ENCODE measurements at regions not wholly inside any gene's neighbourhood (a gene's known extent, or its start where the extent isn't known, plus 50 kb on each side); places are given as distances from the start of the nearest gene placed in this dataset.

DNA sequence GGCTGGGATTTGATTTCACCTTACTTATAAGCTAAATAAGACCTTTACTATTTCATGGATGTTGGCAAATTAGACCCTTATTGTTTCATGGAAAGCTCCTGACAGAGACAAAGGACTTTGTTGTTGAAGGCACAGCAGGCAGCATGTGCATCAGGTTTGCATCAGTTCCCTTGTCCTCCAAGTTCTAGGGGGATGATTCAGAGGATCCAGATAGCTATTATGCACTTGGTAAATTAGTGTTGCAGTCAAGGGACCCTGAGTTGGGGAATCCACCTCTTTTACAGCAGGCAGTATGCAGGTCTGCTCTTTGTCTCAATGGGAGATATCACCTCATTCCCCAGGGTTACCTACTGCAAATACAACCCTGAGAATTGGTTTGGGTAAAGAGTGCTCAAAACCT lies 131.4 kb upstream of the IGSF10 start:
- POLR2A ChIA-PET (ENCODE audit: partially characterized antibody), result no interaction called here
- Histone ChIP-seq H3K56ac (replicated peaks; ENCODE audit: insufficient read length, low read depth, low read length) (no peak overlapping the region), H4K91ac (replicated peaks; ENCODE audit: insufficient read length, low read length) (no peak overlapping the region), H3K23me2 (ENCODE audit: low read depth, low read length) (no peaks in the 10 kb centered on the region), H2AFZ (ENCODE audit: low read length) (0 out of 2 replicates have a peak overlapping the region, but pooled peaks have one; percentile 1), H2AK5ac (ENCODE audit: low read depth, low read length) (no peak overlapping the region), H3K9me3 (ENCODE audit: insufficient read depth in 2 of 2, low read depth in 1 of 2, low read length in 1 of 2) (0 out of 4 replicates have a peak, but pooled peaks cover 0 to 2% of the 10 kb centered on the region in 2 experiments), H4K20me1 (replicated peaks in 1 of 2; ENCODE audit: control insufficient read depth in 1 of 2, insufficient read depth in 2 of 2, low read length in 2 of 2) (no peaks in the 10 kb centered on the region), H3K27me3 (replicated peaks in 1 of 4; ENCODE audit: control insufficient read depth in 3 of 4, extremely low read depth in 1 of 4, insufficient read depth in 3 of 4, low read length in 3 of 4) (no peaks in the 10 kb centered on the region), H3K79me1 (ENCODE audit: low read depth, low read length) (no peaks in the 10 kb centered on the region), H2BK5ac (ENCODE audit: low read depth, low read length) (no peak overlapping the region), H3K79me2 (ENCODE audit: control insufficient read depth in 1 of 2, insufficient read depth in 2 of 2, low read length in 2 of 2) (no peaks in the 10 kb centered on the region), H2BK12ac (ENCODE audit: low read depth, low read length) (no peak overlapping the region), H4K5ac (ENCODE audit: insufficient read length, low read depth, low read length) (no peak overlapping the region), H3K18ac (ENCODE audit: extremely low read depth, low read length) (0 out of 2 replicates have a peak overlapping the region, but pooled peaks have one; percentile 26), H3K27ac (ENCODE audit: low read depth, low read length) (no peak overlapping the region), H3K9ac (replicated peaks in 1 of 4; ENCODE audit: extremely low read depth in 1 of 4, low read depth in 3 of 4, low read length in 3 of 4) (no peak overlapping the region), H3K23ac (ENCODE audit: insufficient read length) (no peak overlapping the region), H2BK20ac (ENCODE audit: low read length) (no peak overlapping the region), H2BK120ac (replicated peaks; ENCODE audit: low read depth, low read length) (no peak overlapping the region), H3K4me2 (ENCODE audit: insufficient read depth in 1 of 2, low read depth in 2 of 2, low read length in 2 of 2) (no peak overlapping the region), H3K36me3 (ENCODE audit: control insufficient read depth in 2 of 4, insufficient read depth in 4 of 4, low read length in 3 of 4) (no peaks in the 10 kb centered on the region; a peak in 1 of 8 replicates), H4K8ac (ENCODE audit: extremely low read depth, insufficient read depth, low read length) (no peak overlapping the region), H3K4me3 (ENCODE audit: extremely low read depth in 1 of 4, insufficient read depth in 2 of 4, low read depth in 3 of 4, low read length in 4 of 4) (no peak overlapping the region), H3K4ac (replicated peaks; ENCODE audit: insufficient read length, low read depth, low read length) (no peak overlapping the region), H2BK15ac (ENCODE audit: low read length) (no peak overlapping the region), H3K4me1 (replicated peaks in 1 of 4; ENCODE audit: control insufficient read depth in 3 of 4, insufficient read depth in 4 of 4, low read length in 3 of 4) (peaks cover 0 to 8% (median 0%) of the 10 kb centered on the region in 4 experiments; a peak in 2 of 7 replicates), H3K14ac (ENCODE audit: insufficient read length) (no peak overlapping the region)
- TF ChIP-seq TEAD4 (IDR thresholded peaks at IDR 0.05; ENCODE audit: low read depth, low read length) (peak; percentile 18; the same call in 1 of the 2 replicates), BCL11A (IDR thresholded peaks at IDR 0.05; ENCODE audit: low read depth in 2 of 2, low read length in 2 of 2) (no peak)
- FAIRE-seq (peak; percentile 88), DNase-seq (ENCODE audit: low read depth in 1 of 2, low spot score in 2 of 2) (no peak)
- CTCF ChIA-PET (ENCODE audit: partially characterized antibody), result interaction anchor here (0.7 to 1.0 kb wide), 3 partner anchors 13 to 153 kb away, joined by 3 to 6 read pairs (median 4); no protein-coding TSS in a partner anchor
